HG02763 (cell line): ENCODE measurements at regions not wholly inside any gene's neighbourhood (a gene's known extent, or its start where the extent isn't known, plus 50 kb on each side); places are given as distances from the start of the nearest gene placed in this dataset.

Experiments used
- ATAC-seq: cut with Tn5 transposase; IDR thresholded peaks from one replicate; pipeline ENCODE4 v1.9.1; 2021; ENCODE audit warnings: mild to moderate bottlenecking, moderate library complexity; ENCODE audit not compliant: unreplicated experiment

GRCh38 chr19:30150626-30151025 is 208.6 kb downstream of the URI1 start:
- no peak for ATAC-seq

GRCh38 chr19:30151081-30151480 is 209.0 kb downstream of the URI1 start:
- ATAC-seq, result no peak

GRCh38 chr19:30152510-30153291 is 210.7 kb downstream of the URI1 start:
- no peak for ATAC-seq

- ATAC-seq, result peak; percentile 59
These were observed 211.5 kb downstream of the URI1 start for GRCh38 chr19:30153326-30154210.

- no peak for ATAC-seq
These were observed 212.4 kb downstream of the URI1 start for GRCh38 chr19:30154410-30154809.

- ATAC-seq, result no peak
These were observed 213.6 kb downstream of the URI1 start for GRCh38 chr19:30155381-30156200.

GRCh38 chr19:30156646-30157045 is 214.6 kb downstream of the URI1 start:
- no peak for ATAC-seq

- no peak for ATAC-seq
These were observed 213.9 kb upstream of the ZNF536 start for GRCh38 chr19:30158067-30158892.

- ATAC-seq, result no peak
These were observed 213.3 kb upstream of the ZNF536 start for GRCh38 chr19:30158893-30159245.

- ATAC-seq, result no peak
These were observed 212.5 kb upstream of the ZNF536 start for GRCh38 chr19:30159636-30160035.

GRCh38 chr19:30160426-30160825 is 211.8 kb upstream of the ZNF536 start:
- no peak for ATAC-seq

- ATAC-seq, result no peak
These were observed 211.0 kb upstream of the ZNF536 start for GRCh38 chr19:30161021-30161655.

- ATAC-seq, result no peak
These were observed 210.4 kb upstream of the ZNF536 start for GRCh38 chr19:30161770-30162169.

- ATAC-seq, result no peak
These were observed 209.5 kb upstream of the ZNF536 start for GRCh38 chr19:30162718-30163117.

GRCh38 chr19:30163663-30164062 is 208.5 kb upstream of the ZNF536 start:
- ATAC-seq, result no peak

- no peak for ATAC-seq
These were observed 206.9 kb upstream of the ZNF536 start for GRCh38 chr19:30165228-30165813.

- no peak for ATAC-seq
These were observed 204.8 kb upstream of the ZNF536 start for GRCh38 chr19:30167206-30167868.

- no peak for ATAC-seq
These were observed 204.1 kb upstream of the ZNF536 start for GRCh38 chr19:30167976-30168635.
